Ishikawa (cell line): ENCODE measurements at regions not wholly inside any gene's neighbourhood (a gene's known extent, or its start where the extent isn't known, plus 50 kb on each side); places are given as distances from the start of the nearest gene placed in this dataset.

Experiments
- MAX ChIP-seq: IDR thresholded peaks from 2 replicates; pipeline ENCODE4 v1.6.1; 2012
- NFIC ChIP-seq: IDR thresholded peaks from 2 replicates; pipeline ENCODE4 v1.6.1; 2012
- TCF12 ChIP-seq: IDR thresholded peaks from 2 replicates; pipeline ENCODE4 v1.6.1; 2012; ENCODE audit warnings: low read depth

DNA sequence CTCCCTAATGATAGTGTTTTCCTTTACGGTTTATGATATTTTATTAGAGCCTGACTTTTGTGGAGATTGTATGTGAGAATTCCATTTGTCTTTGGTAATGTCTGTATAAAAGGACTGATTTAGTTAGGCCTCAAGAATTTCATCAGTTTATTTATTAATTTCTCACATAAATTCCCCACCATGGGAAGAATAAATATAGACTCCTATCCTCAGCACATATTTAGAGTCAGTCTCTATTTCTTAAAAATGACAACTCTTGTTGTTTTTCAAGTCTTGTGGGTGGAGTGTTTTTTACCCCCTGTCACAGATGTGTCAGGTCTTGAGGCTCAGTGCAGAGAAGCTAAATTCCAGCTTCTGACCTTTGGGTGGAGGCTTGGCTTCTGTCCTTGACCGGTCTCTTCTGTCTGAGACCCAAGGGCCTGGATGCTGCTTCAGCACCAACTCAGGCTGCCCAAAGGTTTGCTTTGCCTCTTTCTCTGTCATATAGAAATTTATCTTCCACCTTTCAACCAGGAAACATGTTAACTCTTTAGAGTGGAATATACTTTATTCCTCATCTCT is 117.3 kb upstream of the INHBA start:
- no peak for TF ChIP-seq NFIC
- TF ChIP-seq MAX, result no peak
- TF ChIP-seq TCF12, result no peak
